NCI-H524 (cell line): ENCODE measurements at regions not wholly inside any gene's neighbourhood (a gene's known extent, or its start where the extent isn't known, plus 50 kb on each side); places are given as distances from the start of the nearest gene placed in this dataset.
A peak's percentile ranks its signal among the peaks of the same experiment; 100 is the strongest.
"Not testable (repeated sequence)": the region's sequence is repeated elsewhere in the genome, so short reads cannot be mapped to it uniquely, and the experiment has no call there.

Experiments used
- DNase-seq, 2 experiments: peaks; one replicate each; lab custom pipeline; 2025; lab: John Stamatoyannopoulos, UW

GRCh38 chr14:55897031-55897430 is 221.2 kb upstream of the PELI2 start:
- DNase-seq = peak in 1 of 2 experiments; percentile 46

GRCh38 chr14:55898938-55899337 is 219.3 kb upstream of the PELI2 start:
- no peak for DNase-seq

- no peak for DNase-seq
These were observed 218.7 kb upstream of the PELI2 start for GRCh38 chr14:55899531-55899930.

- no peak for DNase-seq
These were observed 217.5 kb upstream of the PELI2 start for GRCh38 chr14:55900749-55901148.

- DNase-seq = no peak
These were observed 216.9 kb upstream of the PELI2 start for GRCh38 chr14:55901291-55901690.

- no peak for DNase-seq
These were observed 216.0 kb upstream of the PELI2 start for GRCh38 chr14:55902241-55902640.

- no peak for DNase-seq
These were observed 214.1 kb upstream of the PELI2 start for GRCh38 chr14:55904086-55904485.

GRCh38 chr14:55908106-55908505 is 210.1 kb upstream of the PELI2 start:
- DNase-seq = no peak

GRCh38 chr14:55909879-55910278 is 208.3 kb upstream of the PELI2 start:
- no peak for DNase-seq

- no peak for DNase-seq
These were observed 207.5 kb upstream of the PELI2 start for GRCh38 chr14:55910601-55911243.

GRCh38 chr14:55911776-55912175 is 206.4 kb upstream of the PELI2 start:
- DNase-seq = no peak

GRCh38 chr14:55912344-55912743 is 205.9 kb upstream of the PELI2 start:
- DNase-seq = no peak

- DNase-seq = no peak
These were observed 204.7 kb upstream of the PELI2 start for GRCh38 chr14:55913324-55914025.

GRCh38 chr14:55914771-55915170 is 203.4 kb upstream of the PELI2 start:
- no peak for DNase-seq

GRCh38 chr14:55915456-55915855 is 202.8 kb upstream of the PELI2 start:
- no peak for DNase-seq

GRCh38 chr14:55919800-55920199 is 198.4 kb upstream of the PELI2 start:
- DNase-seq = not testable (repeated sequence)

GRCh38 chr14:55921511-55921910 is 196.7 kb upstream of the PELI2 start:
- peak in 1 of 2 experiments; percentile 21 for DNase-seq

- DNase-seq = no peak
These were observed 192.2 kb upstream of the PELI2 start for GRCh38 chr14:55926007-55926406.

- DNase-seq = no peak
These were observed 191.2 kb upstream of the PELI2 start for GRCh38 chr14:55927028-55927427.

- DNase-seq = no peak
These were observed 189.9 kb upstream of the PELI2 start for GRCh38 chr14:55928276-55928675.

GRCh38 chr14:55929136-55929535 is 189.1 kb upstream of the PELI2 start:
- no peak for DNase-seq

- DNase-seq = no peak
These were observed 188.0 kb upstream of the PELI2 start for GRCh38 chr14:55930016-55930784.

GRCh38 chr14:55936691-55937090 is 181.5 kb upstream of the PELI2 start:
- DNase-seq = peak in 1 of 2 experiments; percentile 13
